NCI-H526 treated with DMSO at 0.1 percent for 48 hours (cell line): ENCODE measurements at regions not wholly inside any gene's neighbourhood (a gene's known extent, or its start where the extent isn't known, plus 50 kb on each side); places are given as distances from the start of the nearest gene placed in this dataset.
"Not testable (repeated sequence)": the region's sequence is repeated elsewhere in the genome, so short reads cannot be mapped to it uniquely, and the experiment has no call there.

Source experiments
- DNase-seq: peaks from one replicate; lab custom pipeline; 2025; lab: John Stamatoyannopoulos, UW

DNA sequence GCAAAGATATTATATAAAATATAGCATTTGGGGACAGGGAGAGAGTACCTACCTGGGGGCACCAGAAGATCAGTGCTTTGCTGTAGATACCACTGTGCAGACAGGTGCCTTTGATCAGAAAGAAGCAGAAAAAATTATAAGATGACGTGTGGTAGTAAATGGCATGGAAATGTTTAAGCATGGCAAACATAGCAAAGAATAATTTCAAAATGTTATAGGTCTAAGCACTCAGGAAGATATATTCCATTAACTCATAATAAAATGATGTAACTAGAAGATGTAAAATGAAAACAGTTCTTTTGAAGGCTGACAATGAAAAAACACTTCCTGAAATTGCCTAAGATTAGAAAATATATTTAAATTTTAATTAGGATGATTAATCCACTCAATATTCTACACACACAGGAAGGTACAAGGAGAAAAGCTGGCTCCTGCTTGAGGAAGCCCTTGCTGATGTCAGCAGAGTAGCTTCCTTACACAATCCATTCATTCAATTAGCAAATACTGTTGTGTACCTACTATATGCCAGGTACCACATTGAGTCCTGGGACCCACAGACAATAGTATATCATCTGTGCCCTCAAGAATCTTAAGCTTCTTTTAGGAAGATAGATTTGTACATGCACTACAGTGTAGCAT, 290.2 kb upstream of the CNR1 start:
- no peak for DNase-seq

- DNase-seq: no peak
These were observed 289.2 kb upstream of the CNR1 start for GRCh38 chr6:88455317-88455716.

DNA sequence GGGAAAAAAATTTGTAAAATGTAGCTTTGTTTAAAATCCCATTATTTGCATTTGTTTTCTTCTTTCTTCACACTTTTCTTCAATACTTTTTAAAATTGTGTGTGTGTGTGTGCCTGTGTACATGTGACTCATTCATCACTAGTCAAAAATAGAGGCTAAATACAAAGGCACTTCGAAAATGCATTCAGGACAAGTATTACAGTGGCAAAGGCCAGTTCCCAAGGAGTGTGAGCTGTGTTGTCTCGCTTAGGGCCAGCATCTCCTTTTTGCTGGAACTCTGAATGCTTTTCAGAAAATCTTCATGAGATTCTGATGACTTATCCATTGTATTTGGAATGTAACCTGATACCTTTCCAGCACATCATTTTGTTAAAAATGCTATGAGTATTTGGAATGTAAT, 288.5 kb upstream of the CNR1 start:
- DNase-seq: no peak

GRCh38 chr6:88449770-88450169, 283.6 kb upstream of the CNR1 start:
- DNase-seq: no peak

GRCh38 chr6:88445188-88445965, 279.2 kb upstream of the CNR1 start:
- no peak for DNase-seq

GRCh38 chr6:88443554-88443953, 277.4 kb upstream of the CNR1 start:
- no peak for DNase-seq

DNA sequence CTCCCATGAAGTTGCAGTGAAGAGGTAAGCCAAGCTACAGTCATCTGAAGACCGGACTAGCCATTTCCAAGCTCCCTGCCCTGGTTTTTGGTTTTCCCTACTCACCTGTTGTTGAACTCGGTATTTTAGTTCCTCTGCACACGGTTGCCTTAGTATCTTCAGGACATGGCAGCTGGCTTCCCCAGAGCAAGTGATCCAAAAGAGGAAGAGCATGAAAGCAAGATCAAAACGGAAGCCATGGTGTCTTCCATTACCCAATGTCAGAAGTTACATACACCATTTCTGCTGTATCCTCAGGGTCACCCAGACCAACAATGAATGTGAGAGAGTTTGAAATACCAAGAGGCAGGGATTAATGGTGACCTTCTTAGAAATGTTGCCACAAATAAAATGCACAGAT, 276.6 kb upstream of the CNR1 start:
- DNase-seq: no peak

DNA sequence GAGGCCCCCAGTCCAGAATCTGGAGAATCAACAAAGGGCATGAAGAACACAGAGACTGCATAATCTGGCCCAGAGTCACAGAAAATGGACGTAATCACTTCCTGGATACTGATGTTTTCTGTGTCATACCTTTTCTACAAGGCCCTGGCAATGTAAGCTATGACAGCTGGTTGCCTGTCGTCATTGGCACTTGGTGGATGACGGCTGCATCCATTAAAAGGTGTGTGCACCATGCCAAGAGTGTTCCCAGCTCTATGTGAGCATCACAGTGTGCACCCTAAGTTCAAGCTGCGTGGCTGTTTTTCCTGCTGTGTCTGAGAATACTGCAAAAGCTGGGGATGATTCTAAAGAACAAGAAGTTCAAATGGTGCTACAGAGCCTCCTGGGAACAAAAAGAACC, 275.2 kb upstream of the CNR1 start:
- DNase-seq: no peak

DNA sequence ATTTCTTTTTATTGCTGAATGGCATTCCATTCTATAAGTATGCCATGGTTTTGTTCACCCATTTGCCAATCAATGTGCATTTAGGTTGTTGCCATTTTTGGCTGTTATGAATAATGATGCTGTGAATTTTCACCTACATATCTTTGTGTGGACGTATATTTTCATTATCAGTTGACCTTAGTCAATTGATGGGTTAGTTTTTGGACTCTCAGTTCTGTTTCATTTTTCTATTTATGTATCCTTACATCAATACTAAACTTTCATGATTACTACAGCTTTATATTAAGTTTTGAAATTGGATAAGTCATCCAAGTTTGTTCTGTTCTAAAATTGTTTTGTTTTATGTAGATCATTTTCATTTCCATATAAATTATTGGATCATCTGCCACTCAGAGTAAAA, 261.9 kb upstream of the CNR1 start:
- no peak for DNase-seq

DNA sequence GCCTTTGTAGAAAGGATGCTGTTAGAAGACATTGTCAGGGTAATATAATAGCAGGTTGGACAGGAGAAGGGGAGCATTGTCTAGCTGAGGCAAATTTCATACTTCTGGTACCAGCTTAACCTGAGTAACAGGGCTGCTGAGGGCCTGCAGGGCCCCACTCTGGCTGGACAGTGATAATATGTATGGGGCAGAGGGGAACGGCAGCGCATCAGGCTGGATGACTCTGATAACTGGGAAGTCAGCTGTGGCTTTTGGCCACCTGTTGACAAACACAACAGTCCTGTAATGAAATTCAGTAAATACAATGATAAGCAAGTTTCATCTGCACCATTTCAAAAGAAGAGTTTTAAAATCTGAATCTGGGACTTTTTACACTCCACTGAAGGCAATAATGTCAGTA, 259.9 kb upstream of the CNR1 start:
- no peak for DNase-seq

- DNase-seq: no peak
These were observed 256.7 kb upstream of the CNR1 start for GRCh38 chr6:88422831-88423230.

- not testable (repeated sequence) for DNase-seq
These were observed 254.9 kb upstream of the CNR1 start for GRCh38 chr6:88420967-88421488.

GRCh38 chr6:88418921-88419810, 253.0 kb upstream of the CNR1 start:
- not testable (repeated sequence) for DNase-seq

DNA sequence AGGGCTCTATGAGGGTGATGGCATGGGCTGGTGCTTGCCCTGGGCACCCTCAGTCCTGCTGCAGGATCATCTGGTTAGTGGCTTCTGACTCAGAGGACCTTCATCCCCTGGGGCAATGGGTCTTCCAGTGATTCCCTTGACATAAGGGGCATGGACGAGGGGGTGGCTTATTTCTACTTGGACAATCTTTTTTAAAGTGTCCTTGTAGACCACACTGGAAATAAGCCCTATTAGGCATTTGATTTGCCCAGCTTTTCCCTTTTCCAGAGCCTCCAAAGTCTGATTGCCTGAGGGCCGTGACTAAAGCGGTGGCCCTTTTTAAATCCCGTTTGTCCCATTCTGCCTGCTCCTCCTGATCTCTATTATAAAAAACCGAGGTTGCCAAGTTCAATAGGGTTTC, 251.2 kb upstream of the CNR1 start:
- DNase-seq: not testable (repeated sequence)

GRCh38 chr6:88413459-88413858, 247.3 kb upstream of the CNR1 start:
- no peak for DNase-seq

DNA sequence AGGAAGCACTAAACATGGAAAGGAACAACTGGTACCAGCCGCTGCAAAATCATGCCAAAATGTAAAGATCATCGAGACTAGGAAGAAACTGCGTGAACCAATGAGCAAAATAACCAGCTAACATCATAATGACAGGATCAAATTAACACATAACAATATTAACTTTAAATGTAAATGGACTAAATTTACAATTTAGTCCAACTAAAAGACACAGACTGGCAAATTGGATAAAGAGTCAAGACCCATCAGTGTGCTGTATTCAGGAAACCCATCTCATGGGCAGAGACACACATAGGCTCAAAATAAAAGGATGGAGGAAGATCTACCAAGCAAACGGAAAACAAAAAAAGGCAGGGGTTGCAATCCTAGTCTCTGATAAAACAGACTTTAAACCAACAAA, 242.2 kb upstream of the CNR1 start:
- not testable (repeated sequence) for DNase-seq

DNA sequence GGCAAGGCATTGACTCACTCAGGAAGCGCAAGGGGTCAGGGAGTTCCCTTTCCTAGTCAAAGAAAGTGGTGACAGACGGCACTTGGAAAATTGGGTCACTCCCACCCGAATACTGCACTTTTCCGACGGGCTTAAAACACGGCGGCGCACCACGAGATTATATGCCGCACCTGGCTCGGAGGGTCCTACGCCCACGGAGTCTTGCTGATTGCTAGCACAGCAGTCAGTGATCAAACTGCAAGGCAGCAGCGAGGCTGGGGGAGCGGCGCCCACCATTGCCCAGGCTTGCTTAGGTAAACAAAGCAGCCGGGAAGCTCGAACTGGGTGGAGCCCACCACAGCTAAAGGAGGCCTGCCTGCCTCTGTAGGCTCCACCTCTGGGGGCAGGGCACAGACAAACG, 240.5 kb upstream of the CNR1 start:
- not testable (repeated sequence) for DNase-seq

- DNase-seq: no peak
These were observed 237.3 kb upstream of the CNR1 start for GRCh38 chr6:88403486-88403885.

DNA sequence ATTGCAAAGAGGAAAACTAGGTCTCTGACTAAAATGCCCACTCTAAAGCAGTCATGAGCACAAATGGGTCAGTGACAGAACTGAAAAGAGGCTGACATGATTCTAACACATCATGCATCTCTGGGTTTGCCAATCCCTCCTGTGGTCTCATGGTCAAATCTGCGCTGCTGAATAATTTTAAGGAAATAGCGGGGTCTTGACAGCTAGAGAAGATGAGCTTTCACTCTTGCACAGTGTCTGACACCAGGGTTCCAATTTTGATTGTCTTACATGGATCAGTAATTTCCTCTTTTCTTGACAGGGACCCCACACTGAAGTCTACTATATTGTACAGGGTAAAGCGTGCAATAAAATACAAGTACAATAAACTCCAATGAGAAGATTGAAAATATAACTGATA, 236.8 kb upstream of the CNR1 start:
- no peak for DNase-seq

DNA sequence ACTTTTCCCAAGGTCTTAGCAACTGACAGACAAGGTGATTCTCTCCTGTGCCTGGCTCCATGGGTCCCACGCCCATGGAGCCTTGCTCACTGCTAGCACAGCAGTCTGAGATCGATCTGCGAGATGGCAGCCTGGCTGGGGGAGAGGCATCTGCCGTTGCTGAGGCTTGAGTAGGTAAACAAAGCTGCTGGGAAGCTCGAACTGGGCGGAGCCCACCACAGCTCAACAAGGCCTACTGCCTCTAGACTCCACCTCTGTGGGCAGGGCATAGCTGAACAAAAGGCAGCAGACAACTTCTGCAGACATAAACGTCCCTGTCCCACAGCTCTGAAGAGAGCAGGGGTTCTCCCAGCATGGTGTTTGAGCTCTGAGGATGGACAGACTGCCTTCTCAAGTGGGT, 224.9 kb upstream of the CNR1 start:
- not testable (repeated sequence) for DNase-seq

GRCh38 chr6:88388589-88388988, 222.4 kb upstream of the CNR1 start:
- DNase-seq: no peak

GRCh38 chr6:88386167-88386566, 220.0 kb upstream of the CNR1 start:
- DNase-seq: no peak

GRCh38 chr6:88383183-88383582, 217.0 kb upstream of the CNR1 start:
- DNase-seq: no peak
